SK-N-SH (cell line): ENCODE measurements at regions not wholly inside any gene's neighbourhood (a gene's known extent, or its start where the extent isn't known, plus 50 kb on each side); places are given as distances from the start of the nearest gene placed in this dataset.

Experiments used
- CHD2 ChIP-seq: fragments of 150-350 bp; IDR thresholded peaks from 2 replicates; pipeline ENCODE4 v1.6.1; 2018; ENCODE audit warnings: low read length; ENCODE audit not compliant: partially characterized antibody
- EP300 ChIP-seq, 2 experiments: IDR thresholded peaks; 2 replicates each; pipeline versions ENCODE4 v1.4.0 to v1.6.1; 2012; ENCODE audit warnings: borderline replicate concordance in 1 of 2, low read depth in 1 of 2, low read length in 1 of 2
- EZH2phosphoT487 ChIP-seq: fragments of 200-600 bp; sonication (generic); IDR thresholded peaks from 2 replicates; pipeline ENCODE4 v1.6.1; 2017; ENCODE audit warnings: low read depth, mixed run types, mild to moderate bottlenecking, antibody characterized with exemption, moderate library complexity, borderline replicate concordance
- FOXM1 ChIP-seq: IDR thresholded peaks from 2 replicates; pipeline ENCODE4 v1.4.0; 2012; ENCODE audit warnings: low read depth, mild to moderate bottlenecking
- GABPA ChIP-seq: IDR thresholded peaks from 2 replicates; pipeline ENCODE4 v1.4.0; 2012; ENCODE audit warnings: low read depth, mild to moderate bottlenecking
- POLR2AphosphoS5 ChIP-seq: IDR thresholded peaks from 2 replicates; pipeline ENCODE4 v1.6.1; 2012; ENCODE audit warnings: low read depth, low read length
- SMC3 ChIP-seq: IDR thresholded peaks from 2 replicates; pipeline ENCODE4 v1.6.1; 2012; ENCODE audit warnings: low read depth, low read length, improper control_type of control experiment
- TF ChIP-seq, protein P1 (sequence below): fragments of 200-600 bp; sonication (generic); IDR thresholded peaks from 2 replicates; pipeline ENCODE4 v1.6.1; 2017; ENCODE audit warnings: antibody characterized with exemption, mild to moderate bottlenecking, moderate library complexity
- TF ChIP-seq, protein P2 (sequence below): fragments of 150-350 bp; IDR thresholded peaks from 2 replicates; pipeline ENCODE4 v1.6.1; 2017; ENCODE audit warnings: antibody characterized with exemption, low read length, low read depth, borderline replicate concordance

DNA sequence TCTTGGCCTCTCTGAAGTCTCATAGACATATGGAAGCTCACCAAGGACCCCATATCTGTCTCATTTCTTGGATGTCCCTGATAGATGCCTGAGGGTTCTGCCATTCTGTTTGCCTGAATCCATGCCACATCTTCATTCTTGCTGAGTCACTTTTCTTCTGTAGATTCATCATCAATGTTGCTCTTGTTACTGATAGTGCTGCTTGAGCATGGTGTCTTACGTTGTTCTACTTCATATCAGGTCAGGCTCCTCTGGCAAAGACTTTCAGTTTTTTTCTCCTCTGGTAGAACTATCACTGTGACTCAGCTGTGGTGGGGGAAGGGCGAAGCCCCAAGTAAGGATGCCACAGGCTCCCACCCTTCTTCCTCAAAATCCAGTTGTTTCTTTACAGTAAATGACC, 885.2 kb downstream of the DCDC2C start:
- TF ChIP-seq GABPA, result no peak
- TF ChIP-seq, protein P1, sequence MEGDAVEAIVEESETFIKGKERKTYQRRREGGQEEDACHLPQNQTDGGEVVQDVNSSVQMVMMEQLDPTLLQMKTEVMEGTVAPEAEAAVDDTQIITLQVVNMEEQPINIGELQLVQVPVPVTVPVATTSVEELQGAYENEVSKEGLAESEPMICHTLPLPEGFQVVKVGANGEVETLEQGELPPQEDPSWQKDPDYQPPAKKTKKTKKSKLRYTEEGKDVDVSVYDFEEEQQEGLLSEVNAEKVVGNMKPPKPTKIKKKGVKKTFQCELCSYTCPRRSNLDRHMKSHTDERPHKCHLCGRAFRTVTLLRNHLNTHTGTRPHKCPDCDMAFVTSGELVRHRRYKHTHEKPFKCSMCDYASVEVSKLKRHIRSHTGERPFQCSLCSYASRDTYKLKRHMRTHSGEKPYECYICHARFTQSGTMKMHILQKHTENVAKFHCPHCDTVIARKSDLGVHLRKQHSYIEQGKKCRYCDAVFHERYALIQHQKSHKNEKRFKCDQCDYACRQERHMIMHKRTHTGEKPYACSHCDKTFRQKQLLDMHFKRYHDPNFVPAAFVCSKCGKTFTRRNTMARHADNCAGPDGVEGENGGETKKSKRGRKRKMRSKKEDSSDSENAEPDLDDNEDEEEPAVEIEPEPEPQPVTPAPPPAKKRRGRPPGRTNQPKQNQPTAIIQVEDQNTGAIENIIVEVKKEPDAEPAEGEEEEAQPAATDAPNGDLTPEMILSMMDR, result no peak
- no peak for TF ChIP-seq POLR2AphosphoS5
- no peak for TF ChIP-seq EZH2phosphoT487
- no peak for TF ChIP-seq FOXM1
- TF ChIP-seq SMC3, result no peak
- TF ChIP-seq EP300 (IDR thresholded peaks at IDR 0.05; ENCODE audit: borderline replicate concordance in 1 of 2, low read depth in 1 of 2, low read length in 1 of 2), result no peak
- no peak for TF ChIP-seq CHD2
- TF ChIP-seq, protein P2, sequence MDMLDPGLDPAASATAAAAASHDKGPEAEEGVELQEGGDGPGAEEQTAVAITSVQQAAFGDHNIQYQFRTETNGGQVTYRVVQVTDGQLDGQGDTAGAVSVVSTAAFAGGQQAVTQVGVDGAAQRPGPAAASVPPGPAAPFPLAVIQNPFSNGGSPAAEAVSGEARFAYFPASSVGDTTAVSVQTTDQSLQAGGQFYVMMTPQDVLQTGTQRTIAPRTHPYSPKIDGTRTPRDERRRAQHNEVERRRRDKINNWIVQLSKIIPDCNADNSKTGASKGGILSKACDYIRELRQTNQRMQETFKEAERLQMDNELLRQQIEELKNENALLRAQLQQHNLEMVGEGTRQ, result no peak
